HEK293 (cell line): ENCODE measurements at regions not wholly inside any gene's neighbourhood (a gene's known extent, or its start where the extent isn't known, plus 50 kb on each side); places are given as distances from the start of the nearest gene placed in this dataset.

Source experiments
- CTCF ChIA-PET: fragments of 350-600 bp; formaldehyde crosslinking; extraction: SDS; loops from one replicate; lab custom pipeline; 2021; ENCODE audit warnings: antibody characterized with exemption; lab: Yijun Ruan, JAX
- POLR2A ChIA-PET: fragments of 300-600 bp; formaldehyde crosslinking; extraction: SDS; loops from one replicate; lab custom pipeline; 2020; ENCODE audit warnings: antibody characterized with exemption, inconsistent platforms; lab: Yijun Ruan, JAX
- H3K27ac ChIP-seq: fragments of 200-500 bp; sonication (Bioruptor generic); 2 replicates; pipeline ENCODE4 v1.5.1; 2014; ENCODE audit warnings: low read depth, low read length, control low read depth, inconsistent platforms; ENCODE audit errors: extremely low read depth
- H3K36me3 ChIP-seq, 2 experiments: fragments of 200-500 bp in 1 of 2; sonication (Bioruptor generic) in 1 of 2; 1 replicate in 1 of 2; 2 replicates in 1 of 2; pipeline ENCODE4 v1.5.1; 2014 to 2017; ENCODE audit warnings: inconsistent platforms in 2 of 2, low read length in 2 of 2; ENCODE audit not compliant: control insufficient read depth in 2 of 2, insufficient read depth in 1 of 2
- H3K4me1 ChIP-seq: fragments of 200-500 bp; sonication (Bioruptor generic); 2 replicates; pipeline ENCODE4 v1.5.1; 2014; ENCODE audit warnings: mild to moderate bottlenecking, low read length, inconsistent platforms; ENCODE audit not compliant: control insufficient read depth, insufficient read depth
- H3K4me3 ChIP-seq: 2 replicates; pipeline ENCODE4 v1.5.1; 2011; ENCODE audit warnings: low read depth, mild to moderate bottlenecking, control low read depth, low read length, moderate library complexity
- H3K9me3 ChIP-seq: fragments of 200-500 bp; sonication (Bioruptor generic); 2 replicates; pipeline ENCODE4 v1.5.1; 2014; ENCODE audit warnings: low read depth, low read length, inconsistent platforms; ENCODE audit not compliant: control insufficient read depth, insufficient read depth
- HOXC10 ChIP-seq: sonication (generic); formaldehyde crosslinking; IDR thresholded peaks from 2 replicates; pipeline ENCODE4 v1.8.1; 2023; ENCODE audit warnings: mild to moderate bottlenecking, missing genetic modification reagents
- PRDM6 ChIP-seq: fragments of 450-650 bp; formaldehyde crosslinking; IDR thresholded peaks from 2 replicates; pipeline ENCODE4 v1.5.1; 2017; ENCODE audit warnings: missing biosample characterization, missing genetic modification characterization
- SALL2 ChIP-seq: fragments of 450-650 bp; formaldehyde crosslinking; IDR thresholded peaks from 2 replicates; pipeline ENCODE4 v1.5.0; 2017; ENCODE audit warnings: missing biosample characterization, mild to moderate bottlenecking, missing genetic modification characterization, borderline replicate concordance
- SETDB1 ChIP-seq: IDR thresholded peaks from one replicate; pipeline ENCODE4 v1.6.1; 2017; ENCODE audit warnings: mild to moderate bottlenecking, low read length, moderate library complexity, mixed read lengths; ENCODE audit not compliant: insufficient read length
- YY1 ChIP-seq: fragments of 450-650 bp; formaldehyde crosslinking; IDR thresholded peaks from 2 replicates; pipeline ENCODE4 v1.5.1; 2018; ENCODE audit warnings: missing biosample characterization, missing genetic modification characterization
- ZBTB10 ChIP-seq: fragments of 450-650 bp; formaldehyde crosslinking; IDR thresholded peaks from 2 replicates; pipeline ENCODE4 v1.5.1; 2016; ENCODE audit warnings: missing biosample characterization, missing genetic modification characterization
- ZNF146 ChIP-seq: fragments of 450-650 bp; formaldehyde crosslinking; IDR thresholded peaks from 2 replicates; pipeline ENCODE4 v1.5.1; 2016; ENCODE audit warnings: missing biosample characterization, missing genetic modification characterization
- ZNF202 ChIP-seq: fragments of 450-650 bp; formaldehyde crosslinking; IDR thresholded peaks from 2 replicates; pipeline ENCODE4 v1.5.1; 2016; ENCODE audit warnings: missing biosample characterization, missing genetic modification characterization, borderline replicate concordance
- ZNF211 ChIP-seq: fragments of 450-650 bp; formaldehyde crosslinking; IDR thresholded peaks from 2 replicates; pipeline ENCODE4 v1.5.1; 2016; ENCODE audit warnings: low read depth, missing biosample characterization, missing genetic modification characterization
- ZNF221 ChIP-seq: fragments of 450-650 bp; formaldehyde crosslinking; IDR thresholded peaks from 2 replicates; pipeline ENCODE4 v1.5.1; 2017; ENCODE audit warnings: missing biosample characterization, missing genetic modification characterization, borderline replicate concordance
- ZNF239 ChIP-seq: fragments of 450-650 bp; formaldehyde crosslinking; IDR thresholded peaks from 2 replicates; pipeline ENCODE4 v1.5.1; 2016; ENCODE audit warnings: missing biosample characterization, missing genetic modification characterization
- ZNF366 ChIP-seq: fragments of 450-650 bp; formaldehyde crosslinking; conservative IDR thresholded peaks from 2 replicates; pipeline ENCODE4 v1.5.1; 2016; ENCODE audit warnings: missing biosample characterization, missing genetic modification characterization
- ZNF426 ChIP-seq: fragments of 450-650 bp; formaldehyde crosslinking; IDR thresholded peaks from 2 replicates; pipeline ENCODE4 v1.5.1; 2017; ENCODE audit warnings: missing biosample characterization, missing genetic modification characterization, mild to moderate bottlenecking, inconsistent platforms, moderate library complexity
- ZNF48 ChIP-seq: fragments of 450-650 bp; formaldehyde crosslinking; IDR thresholded peaks from 2 replicates; pipeline ENCODE4 v1.5.1; 2016; ENCODE audit warnings: missing biosample characterization, missing genetic modification characterization
- ZNF514 ChIP-seq: fragments of 450-650 bp; formaldehyde crosslinking; IDR thresholded peaks from 2 replicates; pipeline ENCODE4 v1.5.1; 2016; ENCODE audit warnings: missing biosample characterization, missing genetic modification characterization
- ZNF518A ChIP-seq: fragments of 450-650 bp; formaldehyde crosslinking; conservative IDR thresholded peaks from 2 replicates; pipeline ENCODE4 v1.5.1; 2016; ENCODE audit warnings: low read depth, missing biosample characterization, missing genetic modification characterization
- ZNF529 ChIP-seq: fragments of 450-650 bp; formaldehyde crosslinking; IDR thresholded peaks from 2 replicates; pipeline ENCODE4 v1.5.1; 2017; ENCODE audit warnings: missing genetic modification characterization, missing biosample characterization; ENCODE audit not compliant: insufficient replicate concordance
- ZNF596 ChIP-seq: fragments of 450-650 bp; IDR thresholded peaks from 2 replicates; pipeline ENCODE4 v1.5.0; 2018; ENCODE audit warnings: missing biosample characterization, mild to moderate bottlenecking, missing genetic modification characterization, moderate library complexity
- ZNF626 ChIP-seq: fragments of 450-650 bp; sonication (Bioruptor Pico); formaldehyde crosslinking; IDR thresholded peaks from 2 replicates; pipeline ENCODE4 v1.5.1; 2018; ENCODE audit warnings: missing biosample characterization, missing genetic modification characterization, inconsistent platforms
- ZNF707 ChIP-seq: fragments of 450-650 bp; formaldehyde crosslinking; IDR thresholded peaks from 2 replicates; pipeline ENCODE4 v1.5.1; 2016; ENCODE audit warnings: missing biosample characterization, missing genetic modification characterization
- TF ChIP-seq, protein P1 (sequence below): fragments of 450-650 bp; formaldehyde crosslinking; IDR thresholded peaks from 2 replicates; pipeline ENCODE4 v1.5.1; 2016; ENCODE audit warnings: missing biosample characterization, missing genetic modification characterization
- TF ChIP-seq, protein P2 (sequence below): fragments of 450-650 bp; IDR thresholded peaks from 2 replicates; pipeline ENCODE4 v1.5.1; 2018; ENCODE audit warnings: missing biosample characterization, mild to moderate bottlenecking, missing genetic modification characterization

GRCh38 chr7:156143683-156144082, 331.4 kb upstream of the SHH start:
- no peaks in the 10 kb centered on the region for H3K4me1 ChIP-seq
- ChIA-PET CTCF (no interaction called here), POLR2A (no interaction called here)
- no peak overlapping the region for H3K27ac ChIP-seq
- no peak overlapping the region for H3K4me3 ChIP-seq
- TF ChIP-seq ZNF514 (tag by site-specific recombination) (no peak), ZNF211 (tag by site-specific recombination) (no peak), SETDB1 (no peak), SALL2 (no peak), ZNF626 (no peak), YY1 (tag by site-specific recombination) (no peak), ZNF426 (tag by site-specific recombination) (no peak), ZNF596 (tag by site-specific recombination) (no peak), ZNF366 (no peak), ZNF239 (tag by site-specific recombination) (no peak), HOXC10 (CRISPR knock-in tag) (no peak), ZNF146 (tag by site-specific recombination) (no peak)
- TF ChIP-seq, protein P1, sequence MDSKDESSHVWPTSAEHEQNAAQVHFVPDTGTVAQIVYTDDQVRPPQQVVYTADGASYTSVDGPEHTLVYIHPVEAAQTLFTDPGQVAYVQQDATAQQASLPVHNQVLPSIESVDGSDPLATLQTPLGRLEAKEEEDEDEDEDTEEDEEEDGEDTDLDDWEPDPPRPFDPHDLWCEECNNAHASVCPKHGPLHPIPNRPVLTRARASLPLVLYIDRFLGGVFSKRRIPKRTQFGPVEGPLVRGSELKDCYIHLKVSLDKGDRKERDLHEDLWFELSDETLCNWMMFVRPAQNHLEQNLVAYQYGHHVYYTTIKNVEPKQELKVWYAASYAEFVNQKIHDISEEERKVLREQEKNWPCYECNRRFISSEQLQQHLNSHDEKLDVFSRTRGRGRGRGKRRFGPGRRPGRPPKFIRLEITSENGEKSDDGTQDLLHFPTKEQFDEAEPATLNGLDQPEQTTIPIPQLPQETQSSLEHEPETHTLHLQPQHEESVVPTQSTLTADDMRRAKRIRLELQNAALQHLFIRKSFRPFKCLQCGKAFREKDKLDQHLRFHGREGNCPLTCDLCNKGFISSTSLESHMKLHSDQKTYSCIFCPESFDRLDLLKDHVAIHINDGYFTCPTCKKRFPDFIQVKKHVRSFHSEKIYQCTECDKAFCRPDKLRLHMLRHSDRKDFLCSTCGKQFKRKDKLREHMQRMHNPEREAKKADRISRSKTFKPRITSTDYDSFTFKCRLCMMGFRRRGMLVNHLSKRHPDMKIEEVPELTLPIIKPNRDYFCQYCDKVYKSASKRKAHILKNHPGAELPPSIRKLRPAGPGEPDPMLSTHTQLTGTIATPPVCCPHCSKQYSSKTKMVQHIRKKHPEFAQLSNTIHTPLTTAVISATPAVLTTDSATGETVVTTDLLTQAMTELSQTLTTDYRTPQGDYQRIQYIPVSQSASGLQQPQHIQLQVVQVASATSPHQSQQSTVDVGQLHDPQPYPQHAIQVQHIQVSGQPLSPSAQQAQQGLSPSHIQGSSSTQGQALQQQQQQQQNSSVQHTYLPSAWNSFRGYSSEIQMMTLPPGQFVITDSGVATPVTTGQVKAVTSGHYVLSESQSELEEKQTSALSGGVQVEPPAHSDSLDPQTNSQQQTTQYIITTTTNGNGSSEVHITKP, result no peak
- no peaks in the 10 kb centered on the region for H3K9me3 ChIP-seq
- H3K36me3 ChIP-seq, result no peaks in the 10 kb centered on the region

- Histone ChIP-seq H3K9me3 (no peaks in the 10 kb centered on the region), H3K27ac (no peak overlapping the region)
- TF ChIP-seq ZBTB10 (tag by site-specific recombination) (no peak), ZNF48 (tag by site-specific recombination) (no peak), ZNF518A (tag by site-specific recombination) (no peak), ZNF202 (tag by site-specific recombination) (no peak), ZNF529 (tag by site-specific recombination) (no peak), PRDM6 (no peak), ZNF221 (no peak), ZNF707 (tag by site-specific recombination) (no peak)
- TF ChIP-seq, protein P2, sequence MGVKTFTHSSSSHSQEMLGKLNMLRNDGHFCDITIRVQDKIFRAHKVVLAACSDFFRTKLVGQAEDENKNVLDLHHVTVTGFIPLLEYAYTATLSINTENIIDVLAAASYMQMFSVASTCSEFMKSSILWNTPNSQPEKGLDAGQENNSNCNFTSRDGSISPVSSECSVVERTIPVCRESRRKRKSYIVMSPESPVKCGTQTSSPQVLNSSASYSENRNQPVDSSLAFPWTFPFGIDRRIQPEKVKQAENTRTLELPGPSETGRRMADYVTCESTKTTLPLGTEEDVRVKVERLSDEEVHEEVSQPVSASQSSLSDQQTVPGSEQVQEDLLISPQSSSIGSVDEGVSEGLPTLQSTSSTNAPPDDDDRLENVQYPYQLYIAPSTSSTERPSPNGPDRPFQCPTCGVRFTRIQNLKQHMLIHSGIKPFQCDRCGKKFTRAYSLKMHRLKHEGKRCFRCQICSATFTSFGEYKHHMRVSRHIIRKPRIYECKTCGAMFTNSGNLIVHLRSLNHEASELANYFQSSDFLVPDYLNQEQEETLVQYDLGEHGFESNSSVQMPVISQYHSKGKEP (tag by site-specific recombination), result no peak
Measured at GRCh38 chr7:156143158-156143557, 330.9 kb upstream of the SHH start.

More at GRCh38 chr7:156143158-156143557, 330.9 kb upstream of the SHH start:
- POLR2A ChIA-PET, result no interaction called here
- H3K4me1 ChIP-seq, result no peaks in the 10 kb centered on the region
- CTCF ChIA-PET, result no interaction called here
- no peaks in the 10 kb centered on the region for H3K36me3 ChIP-seq
- no peak overlapping the region for H3K4me3 ChIP-seq
